ENCODE measurements at regions not wholly inside any gene's neighbourhood (a gene's known extent, or its start where the extent isn't known, plus 50 kb on each side); places are given as distances from the start of the nearest gene placed in this dataset.

DNA sequence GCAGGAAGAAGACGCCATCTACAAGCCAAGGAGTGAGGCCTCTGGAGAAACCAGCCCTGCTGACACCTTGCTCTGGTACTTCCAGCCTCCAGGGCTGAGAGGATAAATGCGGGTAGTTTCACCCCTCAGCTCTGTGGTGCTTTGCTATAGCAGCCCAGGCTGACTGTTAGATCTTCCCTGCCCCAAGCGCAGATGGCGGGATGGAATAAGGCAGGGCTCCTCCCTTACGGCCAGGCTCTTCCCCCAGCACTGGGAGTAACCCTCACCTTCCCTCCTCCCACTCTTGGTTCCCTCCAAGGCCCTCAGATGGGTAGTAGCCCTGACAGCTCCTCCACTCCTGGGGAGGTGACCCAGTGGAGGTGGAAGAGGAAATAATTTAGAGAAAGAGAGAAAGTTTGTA lies 285.1 kb downstream of the GADD45G start:
- Histone ChIP-seq H3K9ac (ENCODE audit: low read depth, low read length) (no peak overlapping the region), H3K36me3 (ENCODE audit: control insufficient read depth, insufficient read depth, low read length) (no peaks in the 10 kb centered on the region), H3K27me3 (ENCODE audit: control insufficient read depth, insufficient read depth, low read length) (no peaks in the 10 kb centered on the region), H3K4me1 (ENCODE audit: control insufficient read depth, insufficient read depth, low read length) (no peaks in the 10 kb centered on the region), H3K9me3 (ENCODE audit: control insufficient read depth, insufficient read depth, low read length) (no peaks in the 10 kb centered on the region), H3K4me3 (ENCODE audit: low read depth, low read length) (no peak overlapping the region)

DNA sequence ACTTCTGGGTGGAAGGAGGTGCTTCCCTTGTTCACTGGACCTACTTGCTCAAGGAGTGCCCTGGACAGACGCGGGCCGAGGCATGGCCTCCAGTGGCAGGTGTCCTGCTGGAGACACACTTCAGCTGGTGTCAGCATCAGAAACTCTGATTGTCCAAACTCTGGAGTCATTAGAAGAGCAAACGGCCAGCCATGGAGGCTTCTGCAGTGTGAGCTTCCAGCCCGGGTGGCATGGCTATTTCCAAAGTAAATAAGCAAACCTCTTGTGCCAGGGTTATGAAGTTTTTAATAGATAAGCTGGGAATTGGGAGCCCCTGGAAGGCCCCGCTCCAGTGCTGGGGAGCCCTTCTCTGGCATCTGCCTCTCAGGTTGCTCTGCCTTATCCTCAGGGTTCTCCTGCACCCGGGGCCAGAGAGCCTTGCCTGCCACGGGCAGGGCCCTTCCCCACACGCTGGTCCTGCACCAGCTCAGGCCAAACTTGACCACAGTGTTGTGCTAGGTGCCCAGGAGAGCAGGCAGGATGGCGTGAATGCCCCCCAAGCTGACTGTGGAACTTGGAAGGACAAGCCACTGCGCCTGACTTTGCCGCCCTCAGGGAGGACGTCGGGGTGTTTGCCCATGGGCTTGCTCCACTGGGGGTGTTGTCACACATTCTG lies 285.6 kb downstream of the GADD45G start:
- H3K4me3 ChIP-seq (ENCODE audit: low read depth, low read length): no peak overlapping the region
- H3K27me3 ChIP-seq (ENCODE audit: control insufficient read depth, insufficient read depth, low read length): no peaks in the 10 kb centered on the region
- H3K9me3 ChIP-seq (ENCODE audit: control insufficient read depth, insufficient read depth, low read length): no peaks in the 10 kb centered on the region
- H3K9ac ChIP-seq (ENCODE audit: low read depth, low read length): no peak overlapping the region
- H3K4me1 ChIP-seq (ENCODE audit: control insufficient read depth, insufficient read depth, low read length): no peaks in the 10 kb centered on the region
- no peaks in the 10 kb centered on the region for H3K36me3 ChIP-seq (ENCODE audit: control insufficient read depth, insufficient read depth, low read length)

DNA sequence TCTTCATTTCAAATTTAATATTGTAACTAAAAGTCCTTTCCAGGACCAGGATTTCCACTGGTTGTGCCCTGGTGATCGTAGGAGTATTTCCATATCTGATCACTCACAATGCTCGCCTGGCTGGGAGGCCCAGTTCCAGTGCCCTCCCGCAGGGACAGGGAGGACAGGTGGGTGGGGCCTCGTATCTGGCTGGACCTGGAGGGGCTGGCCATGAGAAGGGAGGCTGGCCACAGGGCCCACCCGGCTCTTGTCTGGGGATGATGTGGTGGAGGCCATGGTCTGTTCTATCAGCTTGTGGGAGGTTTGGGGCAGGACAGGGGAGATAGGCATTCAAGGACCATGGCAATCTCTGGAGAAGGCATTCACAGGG lies 286.4 kb downstream of the GADD45G start:
- H3K9ac ChIP-seq (ENCODE audit: low read depth, low read length): no peak overlapping the region
- no peaks in the 10 kb centered on the region for H3K4me1 ChIP-seq (ENCODE audit: control insufficient read depth, insufficient read depth, low read length)
- no peaks in the 10 kb centered on the region for H3K27me3 ChIP-seq (ENCODE audit: control insufficient read depth, insufficient read depth, low read length)
- no peak overlapping the region for H3K4me3 ChIP-seq (ENCODE audit: low read depth, low read length)
- H3K36me3 ChIP-seq (ENCODE audit: control insufficient read depth, insufficient read depth, low read length): no peaks in the 10 kb centered on the region
- H3K9me3 ChIP-seq (ENCODE audit: control insufficient read depth, insufficient read depth, low read length): no peaks in the 10 kb centered on the region

DNA sequence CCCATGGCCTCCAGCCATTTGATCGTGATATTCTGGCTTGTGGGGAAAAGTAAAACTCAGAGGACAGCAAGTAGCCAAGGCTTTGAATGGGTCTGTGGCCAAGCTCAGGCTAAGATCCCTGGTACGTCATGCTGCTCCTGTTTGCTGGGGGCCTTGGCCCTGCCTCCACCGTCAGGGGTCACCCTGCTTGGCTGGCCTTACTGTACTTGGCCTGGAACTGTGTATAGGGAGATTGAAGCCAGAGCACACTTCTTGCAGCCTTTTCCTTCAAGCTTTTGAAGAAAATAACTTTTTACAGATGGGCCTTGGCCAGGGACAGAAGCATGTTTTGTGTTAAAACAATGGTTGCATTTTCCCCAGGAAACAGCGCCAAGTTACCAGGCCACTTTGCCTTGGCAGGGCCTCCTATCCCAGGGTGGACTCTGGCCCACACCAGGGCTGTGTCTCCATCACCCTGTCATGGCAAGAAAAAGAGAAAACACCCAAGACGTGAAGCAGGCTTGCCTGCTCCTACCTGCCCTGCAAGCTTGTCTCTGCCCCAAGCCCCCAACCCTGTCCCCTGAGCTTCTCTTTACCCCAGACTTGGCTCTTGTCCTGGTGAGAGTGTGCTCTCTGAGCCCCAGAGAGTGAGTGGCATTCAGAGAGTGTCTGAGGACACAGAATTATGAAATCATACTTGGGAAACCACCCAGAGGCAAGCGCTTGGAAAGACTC lies 286.9 kb downstream of the GADD45G start:
- no peak overlapping the region for H3K4me3 ChIP-seq (ENCODE audit: low read depth, low read length)
- no peaks in the 10 kb centered on the region for H3K4me1 ChIP-seq (ENCODE audit: control insufficient read depth, insufficient read depth, low read length)
- H3K9ac ChIP-seq (ENCODE audit: low read depth, low read length): no peak overlapping the region
- no peaks in the 10 kb centered on the region for H3K36me3 ChIP-seq (ENCODE audit: control insufficient read depth, insufficient read depth, low read length)
- no peaks in the 10 kb centered on the region for H3K27me3 ChIP-seq (ENCODE audit: control insufficient read depth, insufficient read depth, low read length)
- H3K9me3 ChIP-seq (ENCODE audit: control insufficient read depth, insufficient read depth, low read length): no peaks in the 10 kb centered on the region

DNA sequence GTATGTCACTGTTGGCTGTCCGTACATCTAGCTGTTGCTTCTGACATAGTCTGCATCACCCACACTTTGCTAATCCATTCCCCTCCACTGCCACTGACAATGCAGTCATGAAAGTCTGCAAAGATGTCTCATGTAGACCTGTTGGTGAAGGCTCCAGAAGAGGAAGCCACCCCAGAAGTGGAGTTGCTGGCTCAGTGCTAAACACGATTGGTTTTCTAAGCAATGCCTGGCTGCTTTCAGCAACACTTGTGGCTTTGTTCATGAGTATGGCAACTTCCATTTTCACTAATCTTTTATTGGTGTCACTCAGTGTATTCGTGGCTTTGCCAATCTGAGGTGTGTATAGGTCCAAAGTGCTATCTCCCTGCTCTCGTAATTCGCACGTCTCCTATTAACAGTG lies 288.1 kb downstream of the GADD45G start:
- no peak overlapping the region for H3K4me3 ChIP-seq (ENCODE audit: low read depth, low read length)
- no peak overlapping the region for H3K9ac ChIP-seq (ENCODE audit: low read depth, low read length)
- no peaks in the 10 kb centered on the region for H3K4me1 ChIP-seq (ENCODE audit: control insufficient read depth, insufficient read depth, low read length)
- no peaks in the 10 kb centered on the region for H3K36me3 ChIP-seq (ENCODE audit: control insufficient read depth, insufficient read depth, low read length)
- H3K9me3 ChIP-seq (ENCODE audit: control insufficient read depth, insufficient read depth, low read length): no peaks in the 10 kb centered on the region
- H3K27me3 ChIP-seq (ENCODE audit: control insufficient read depth, insufficient read depth, low read length): no peaks in the 10 kb centered on the region

DNA sequence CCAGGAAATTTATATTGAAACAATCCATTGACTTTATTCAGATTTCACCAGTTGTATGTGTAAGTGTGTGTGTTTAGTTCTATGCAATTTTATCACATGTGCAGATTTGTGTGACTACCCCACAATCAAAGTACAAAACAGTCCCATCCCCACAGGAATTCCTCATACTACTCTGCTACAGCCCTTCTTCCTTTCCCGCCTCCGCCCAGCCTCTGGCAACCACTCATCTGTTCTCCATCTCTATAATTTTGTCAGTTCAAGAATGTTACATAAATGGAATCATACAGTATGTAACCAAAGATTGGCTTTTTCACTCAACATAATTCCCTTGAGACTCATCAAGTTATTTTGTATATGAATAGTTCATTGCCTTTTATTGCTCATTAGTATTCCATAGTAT lies 289.1 kb downstream of the GADD45G start:
- H3K36me3 ChIP-seq (ENCODE audit: control insufficient read depth, insufficient read depth, low read length): no peaks in the 10 kb centered on the region
- H3K9ac ChIP-seq (ENCODE audit: low read depth, low read length): no peak overlapping the region
- H3K27me3 ChIP-seq (ENCODE audit: control insufficient read depth, insufficient read depth, low read length): no peaks in the 10 kb centered on the region
- no peak overlapping the region for H3K4me3 ChIP-seq (ENCODE audit: low read depth, low read length)
- no peaks in the 10 kb centered on the region for H3K9me3 ChIP-seq (ENCODE audit: control insufficient read depth, insufficient read depth, low read length)
- no peaks in the 10 kb centered on the region for H3K4me1 ChIP-seq (ENCODE audit: control insufficient read depth, insufficient read depth, low read length)

GRCh38 chr9:89896806-89897340 lies 292.1 kb downstream of the GADD45G start:
- Histone ChIP-seq H3K9ac (ENCODE audit: low read depth, low read length) (no peak overlapping the region), H3K27me3 (ENCODE audit: control insufficient read depth, insufficient read depth, low read length) (no peaks in the 10 kb centered on the region), H3K9me3 (ENCODE audit: control insufficient read depth, insufficient read depth, low read length) (no peaks in the 10 kb centered on the region), H3K36me3 (ENCODE audit: control insufficient read depth, insufficient read depth, low read length) (no peaks in the 10 kb centered on the region), H3K4me1 (ENCODE audit: control insufficient read depth, insufficient read depth, low read length) (no peaks in the 10 kb centered on the region), H3K4me3 (ENCODE audit: low read depth, low read length) (no peak overlapping the region)

DNA sequence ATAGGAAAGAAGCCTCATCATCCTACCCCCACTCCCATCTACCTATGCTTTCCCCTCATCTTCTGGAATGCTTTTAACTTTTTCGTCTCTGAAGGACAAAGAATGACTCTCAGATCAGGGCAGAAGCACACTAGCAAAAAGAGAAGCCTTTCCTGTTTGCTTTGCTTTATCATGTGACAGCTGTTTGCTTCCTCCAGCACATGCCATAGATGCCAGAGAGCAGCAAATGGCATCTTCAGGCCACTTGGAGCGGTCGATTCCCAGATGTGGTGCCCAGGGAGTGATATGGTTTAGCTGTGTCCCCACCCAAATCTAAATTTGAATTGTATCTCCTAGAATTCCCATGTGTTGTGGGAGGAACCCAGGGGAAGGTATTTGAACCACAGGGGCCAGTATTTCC lies 294.8 kb downstream of the GADD45G start:
- H3K4me3 ChIP-seq (ENCODE audit: low read depth, low read length): no peak overlapping the region
- no peaks in the 10 kb centered on the region for H3K9me3 ChIP-seq (ENCODE audit: control insufficient read depth, insufficient read depth, low read length)
- H3K9ac ChIP-seq (ENCODE audit: low read depth, low read length): no peak overlapping the region
- no peaks in the 10 kb centered on the region for H3K36me3 ChIP-seq (ENCODE audit: control insufficient read depth, insufficient read depth, low read length)
- no peaks in the 10 kb centered on the region for H3K4me1 ChIP-seq (ENCODE audit: control insufficient read depth, insufficient read depth, low read length)
- H3K27me3 ChIP-seq (ENCODE audit: control insufficient read depth, insufficient read depth, low read length): no peaks in the 10 kb centered on the region

DNA sequence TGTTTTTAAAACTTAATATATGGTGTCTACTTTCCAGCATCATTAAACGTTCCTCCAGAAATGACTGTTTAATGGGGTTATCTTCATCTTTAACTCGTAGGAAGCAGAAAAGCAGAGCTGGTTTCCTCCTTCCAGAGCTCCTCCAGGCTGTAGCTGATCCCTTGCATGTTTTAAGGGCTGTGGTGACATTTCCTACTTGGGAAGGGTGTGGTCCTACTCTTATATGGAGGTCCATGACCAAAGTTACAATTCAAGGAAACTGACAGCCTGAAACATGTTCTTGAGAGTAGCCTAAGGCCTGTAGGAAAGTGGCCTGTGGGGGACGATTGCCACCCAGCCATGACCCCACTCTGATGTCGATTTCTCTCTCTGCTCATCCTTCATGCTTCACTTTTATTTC lies 297.1 kb downstream of the GADD45G start:
- Histone ChIP-seq H3K9ac (ENCODE audit: low read depth, low read length) (no peak overlapping the region), H3K4me3 (ENCODE audit: low read depth, low read length) (no peak overlapping the region), H3K36me3 (ENCODE audit: control insufficient read depth, insufficient read depth, low read length) (no peaks in the 10 kb centered on the region), H3K27me3 (ENCODE audit: control insufficient read depth, insufficient read depth, low read length) (no peaks in the 10 kb centered on the region), H3K4me1 (ENCODE audit: control insufficient read depth, insufficient read depth, low read length) (no peaks in the 10 kb centered on the region), H3K9me3 (ENCODE audit: control insufficient read depth, insufficient read depth, low read length) (no peaks in the 10 kb centered on the region)

DNA sequence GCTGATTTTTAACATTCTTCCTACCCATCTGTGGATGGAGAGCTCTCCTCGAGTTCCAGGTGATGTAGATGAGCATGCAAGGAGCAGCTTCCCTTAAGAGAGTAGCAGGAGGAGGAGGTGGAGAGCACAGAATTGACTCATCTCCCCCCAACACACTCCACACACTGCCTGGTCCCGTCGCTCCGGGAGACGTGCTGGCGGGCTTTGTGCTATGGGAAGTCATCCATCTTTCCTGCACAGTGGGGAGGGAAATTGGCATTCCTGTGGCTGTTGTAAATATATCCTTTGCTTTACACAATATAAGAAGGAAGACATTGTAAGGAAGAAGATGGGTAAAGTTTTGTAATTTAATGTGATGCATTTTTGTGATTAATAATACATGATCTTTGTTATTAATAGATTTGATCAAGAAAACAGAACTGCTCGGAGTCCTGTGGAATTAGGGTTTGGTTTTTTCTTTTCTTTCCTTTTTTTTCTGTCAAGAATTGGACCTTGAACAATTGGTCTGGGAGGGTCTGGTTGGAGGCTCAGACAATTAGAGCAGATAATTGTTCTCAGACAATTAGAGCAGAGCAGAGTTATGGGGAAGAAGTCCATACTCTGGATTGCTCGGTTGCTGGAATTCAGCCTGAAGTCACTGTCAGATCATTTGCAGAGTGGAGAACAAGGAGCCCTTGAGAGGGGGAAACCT lies 297.8 kb downstream of the GADD45G start:
- Histone ChIP-seq H3K4me3 (ENCODE audit: low read depth, low read length) (no peak overlapping the region), H3K36me3 (ENCODE audit: control insufficient read depth, insufficient read depth, low read length) (no peaks in the 10 kb centered on the region), H3K9me3 (ENCODE audit: control insufficient read depth, insufficient read depth, low read length) (no peaks in the 10 kb centered on the region), H3K27me3 (ENCODE audit: control insufficient read depth, insufficient read depth, low read length) (no peaks in the 10 kb centered on the region), H3K4me1 (ENCODE audit: control insufficient read depth, insufficient read depth, low read length) (no peaks in the 10 kb centered on the region), H3K9ac (ENCODE audit: low read depth, low read length) (no peak overlapping the region)

DNA sequence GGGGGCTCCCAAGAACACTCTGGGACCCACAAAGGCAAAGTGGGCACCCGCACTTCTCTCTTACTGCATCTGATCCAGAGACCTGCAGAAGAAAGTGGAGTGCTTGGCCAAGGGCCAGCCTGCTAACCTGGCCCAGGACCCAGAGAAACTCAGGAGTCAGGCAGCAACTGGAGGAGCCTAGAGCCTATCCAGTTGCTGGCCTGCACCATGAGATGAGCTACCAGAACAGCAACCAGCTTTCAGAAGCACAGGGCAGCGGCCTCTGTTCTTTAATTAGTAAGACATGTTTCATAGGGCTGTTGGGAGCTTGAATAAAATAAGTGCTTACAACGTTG lies 298.3 kb downstream of the GADD45G start:
- H3K9me3 ChIP-seq (ENCODE audit: control insufficient read depth, insufficient read depth, low read length): no peaks in the 10 kb centered on the region
- H3K36me3 ChIP-seq (ENCODE audit: control insufficient read depth, insufficient read depth, low read length): no peaks in the 10 kb centered on the region
- no peak overlapping the region for H3K9ac ChIP-seq (ENCODE audit: low read depth, low read length)
- no peak overlapping the region for H3K4me3 ChIP-seq (ENCODE audit: low read depth, low read length)
- no peaks in the 10 kb centered on the region for H3K27me3 ChIP-seq (ENCODE audit: control insufficient read depth, insufficient read depth, low read length)
- no peaks in the 10 kb centered on the region for H3K4me1 ChIP-seq (ENCODE audit: control insufficient read depth, insufficient read depth, low read length)
